DND-41 (cell line): ENCODE measurements at regions not wholly inside any gene's neighbourhood (a gene's known extent, or its start where the extent isn't known, plus 50 kb on each side); places are given as distances from the start of the nearest gene placed in this dataset.

Experiments used
- ATAC-seq: fragments of 200-7000 bp; cut with Tn5 transposase; 3 replicates; pipeline ENCODE4 v1.9.1; 2021; ENCODE audit warnings: low read depth; ENCODE audit not compliant: insufficient read depth
- DNase-seq: peaks from one replicate; pipeline ENCODE4 v3.0.0-alpha.2; 2020
- H2AFZ ChIP-seq: 2 replicates; pipeline ENCODE4 v1.6.0; 2012; ENCODE audit warnings: low read depth, low read length
- H3K27ac ChIP-seq: 2 replicates; pipeline ENCODE4 v1.5.1; 2012; ENCODE audit warnings: low read length, inconsistent platforms
- H3K27me3 ChIP-seq: fragments of 200-600 bp; sonication (generic); 2 replicates; pipeline ENCODE4 v1.6.0; 2012; ENCODE audit warnings: low read length, mild to moderate bottlenecking, inconsistent platforms; ENCODE audit not compliant: insufficient read depth, poor library complexity
- H3K36me3 ChIP-seq: 2 replicates; pipeline ENCODE4 v1.5.1; 2012; ENCODE audit warnings: low read length, inconsistent platforms; ENCODE audit not compliant: insufficient read depth
- H3K4me1 ChIP-seq: 2 replicates; pipeline ENCODE4 v1.5.1; 2012; ENCODE audit warnings: mild to moderate bottlenecking, low read length; ENCODE audit not compliant: insufficient read depth
- H3K4me2 ChIP-seq: 2 replicates; pipeline ENCODE4 v1.6.0; 2012; ENCODE audit warnings: mild to moderate bottlenecking, moderate library complexity, low read length, inconsistent platforms; ENCODE audit not compliant: insufficient read depth
- H3K4me3 ChIP-seq, 2 experiments: fragments of 200-600 bp in 1 of 2; shearing (Covaris generic) in 1 of 2; 2 replicates each; pipeline ENCODE4 v1.5.1; 2012 to 2016; ENCODE audit warnings: inconsistent platforms in 2 of 2, low read length in 2 of 2, mild to moderate bottlenecking in 2 of 2, low read depth in 1 of 2, moderate library complexity in 1 of 2
- H3K79me2 ChIP-seq: 2 replicates; pipeline ENCODE4 v1.6.0; 2012; ENCODE audit warnings: low read length, inconsistent platforms; ENCODE audit not compliant: insufficient read depth
- H3K9ac ChIP-seq: 2 replicates; pipeline ENCODE4 v1.6.0; 2012; ENCODE audit warnings: low read depth, mild to moderate bottlenecking, inconsistent platforms, low read length, moderate library complexity
- H3K9me3 ChIP-seq: 2 replicates; pipeline ENCODE4 v1.5.1; 2012; ENCODE audit warnings: low read length, moderate library complexity, mild to moderate bottlenecking, inconsistent platforms; ENCODE audit not compliant: insufficient read depth, severe bottlenecking
- H4K20me1 ChIP-seq: 2 replicates; pipeline ENCODE4 v1.6.0; 2012; ENCODE audit warnings: low read length; ENCODE audit not compliant: insufficient read depth
- CTCF ChIP-seq: IDR thresholded peaks from 2 replicates; pipeline ENCODE4 v1.5.1; 2012; ENCODE audit warnings: borderline replicate concordance, low read length, moderate library complexity, mild to moderate bottlenecking; ENCODE audit not compliant: poor library complexity, severe bottlenecking; ENCODE audit errors: extremely low read depth
- EZH2 ChIP-seq: IDR thresholded peaks from 3 replicates; pipeline ENCODE4 v1.6.1; 2012; ENCODE audit warnings: borderline replicate concordance, low read depth, mild to moderate bottlenecking, moderate library complexity, low read length, inconsistent platforms; ENCODE audit not compliant: severe bottlenecking

DNA sequence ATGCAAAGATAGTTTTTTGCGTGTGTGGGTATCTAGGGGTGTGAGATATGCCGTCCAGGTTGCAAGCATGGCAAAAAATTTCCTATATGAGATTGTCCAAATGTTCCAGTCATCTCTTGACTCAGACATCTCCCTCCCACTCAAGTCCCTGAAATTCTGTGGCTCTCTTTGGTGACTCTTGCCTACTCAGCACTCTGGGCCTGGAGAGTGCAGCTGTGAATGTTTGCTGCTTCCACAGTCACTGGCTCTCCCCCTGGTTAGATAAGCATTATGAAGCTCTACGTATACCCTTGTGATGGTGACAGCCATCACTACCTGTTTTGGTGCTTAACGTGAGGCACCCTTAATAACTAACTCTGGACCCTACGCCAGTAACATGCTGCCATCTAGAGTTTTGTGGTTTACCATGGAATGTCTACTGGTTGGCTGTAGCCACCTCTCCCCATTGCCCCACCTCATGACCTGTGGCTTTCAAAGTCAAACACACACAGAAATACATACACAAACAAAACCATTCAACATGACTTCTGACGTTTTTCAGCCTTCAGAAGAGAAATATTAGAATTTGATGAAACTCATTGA is 621.9 kb upstream of the CITED2 start:
- no peak overlapping the region for H3K9ac ChIP-seq
- H3K36me3 ChIP-seq, result no peaks in the 10 kb centered on the region
- no peaks in the 10 kb centered on the region for H3K79me2 ChIP-seq
- no peak overlapping the region for H2AFZ ChIP-seq
- ATAC-seq (no peak), DNase-seq (no peak)
- H3K27ac ChIP-seq, result no peak overlapping the region
- no peaks in the 10 kb centered on the region for H3K4me1 ChIP-seq
- H3K9me3 ChIP-seq, result no peaks in the 10 kb centered on the region
- TF ChIP-seq EZH2, result no peak
- TF ChIP-seq CTCF, result no peak
- H3K27me3 ChIP-seq, result no peaks in the 10 kb centered on the region
- no peak overlapping the region for H3K4me3 ChIP-seq
- H3K4me2 ChIP-seq, result no peak overlapping the region
- no peaks in the 10 kb centered on the region for H4K20me1 ChIP-seq

DNA sequence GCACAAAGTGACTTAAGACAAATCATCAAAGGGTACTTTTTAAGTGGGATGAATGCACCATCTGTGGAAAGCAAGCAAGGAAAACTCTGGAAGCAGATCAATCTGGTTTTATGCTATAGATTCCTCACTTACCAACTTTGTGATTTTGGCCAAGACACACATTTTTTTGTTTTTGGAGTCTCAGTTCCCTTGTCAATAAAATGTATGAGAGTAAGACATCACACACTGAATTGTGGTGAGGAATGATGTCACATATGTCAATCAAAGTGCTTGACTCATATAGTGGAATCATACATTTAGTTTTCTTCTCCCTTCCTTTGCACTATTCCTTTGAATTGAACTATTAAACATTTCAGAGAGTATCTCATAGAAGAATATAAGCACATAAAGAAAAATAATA is 620.5 kb upstream of the CITED2 start:
- no peak overlapping the region for H3K9ac ChIP-seq
- no peaks in the 10 kb centered on the region for H3K36me3 ChIP-seq
- no peak for TF ChIP-seq CTCF
- no peak for TF ChIP-seq EZH2

DNA sequence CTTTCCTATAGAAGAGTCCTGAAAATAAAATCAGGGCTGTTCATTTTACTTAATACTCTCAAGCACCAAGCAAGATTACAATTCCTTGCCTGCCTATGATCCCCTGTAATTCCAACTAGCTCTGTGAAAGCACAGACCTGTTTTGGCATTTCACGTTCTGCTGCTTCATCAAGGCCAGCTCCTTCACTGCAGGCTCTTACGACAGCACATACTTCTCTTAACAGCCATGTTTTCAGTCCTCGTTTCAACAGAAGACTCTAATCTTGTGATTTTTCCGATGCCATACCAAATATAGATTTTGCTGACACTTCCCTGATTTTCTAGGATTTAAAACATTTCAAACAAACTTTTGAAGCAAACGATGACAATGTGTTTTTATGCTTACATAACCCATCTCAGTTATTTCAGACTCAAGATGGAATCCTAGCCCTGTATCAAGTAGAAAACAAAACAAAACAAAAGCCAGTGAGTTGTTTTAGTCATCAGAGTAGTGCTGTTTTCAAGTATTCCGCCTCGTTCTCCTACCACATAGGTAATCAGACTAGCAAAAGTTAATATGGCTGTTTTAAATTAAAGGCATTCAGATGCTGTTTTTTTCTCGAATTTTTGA is 616.5 kb upstream of the CITED2 start:
- ATAC-seq, result no peak
- H3K4me2 ChIP-seq, result no peak overlapping the region
- H3K36me3 ChIP-seq, result no peaks in the 10 kb centered on the region
- no peaks in the 10 kb centered on the region for H3K79me2 ChIP-seq
- no peaks in the 10 kb centered on the region for H3K27me3 ChIP-seq
- no peak overlapping the region for H3K9ac ChIP-seq
- no peaks in the 10 kb centered on the region for H4K20me1 ChIP-seq
- no peak overlapping the region for H3K4me3 ChIP-seq
- no peak overlapping the region for H3K27ac ChIP-seq
- H3K4me1 ChIP-seq, result no peaks in the 10 kb centered on the region
- H2AFZ ChIP-seq, result no peak overlapping the region
- TF ChIP-seq CTCF (no peak), EZH2 (no peak)
- DNase-seq, result no peak
- H3K9me3 ChIP-seq, result no peaks in the 10 kb centered on the region

More for the DNA sequence above, 620.5 kb upstream of the CITED2 start:
- Histone ChIP-seq H3K9me3 (no peaks in the 10 kb centered on the region), H3K27me3 (no peaks in the 10 kb centered on the region), H3K4me1 (no peaks in the 10 kb centered on the region), H4K20me1 (no peaks in the 10 kb centered on the region), H2AFZ (no peak overlapping the region), H3K4me3 (no peak overlapping the region), H3K4me2 (no peak overlapping the region), H3K27ac (no peak overlapping the region), H3K79me2 (no peaks in the 10 kb centered on the region)
- ATAC-seq (no peak), DNase-seq (no peak)

DNA sequence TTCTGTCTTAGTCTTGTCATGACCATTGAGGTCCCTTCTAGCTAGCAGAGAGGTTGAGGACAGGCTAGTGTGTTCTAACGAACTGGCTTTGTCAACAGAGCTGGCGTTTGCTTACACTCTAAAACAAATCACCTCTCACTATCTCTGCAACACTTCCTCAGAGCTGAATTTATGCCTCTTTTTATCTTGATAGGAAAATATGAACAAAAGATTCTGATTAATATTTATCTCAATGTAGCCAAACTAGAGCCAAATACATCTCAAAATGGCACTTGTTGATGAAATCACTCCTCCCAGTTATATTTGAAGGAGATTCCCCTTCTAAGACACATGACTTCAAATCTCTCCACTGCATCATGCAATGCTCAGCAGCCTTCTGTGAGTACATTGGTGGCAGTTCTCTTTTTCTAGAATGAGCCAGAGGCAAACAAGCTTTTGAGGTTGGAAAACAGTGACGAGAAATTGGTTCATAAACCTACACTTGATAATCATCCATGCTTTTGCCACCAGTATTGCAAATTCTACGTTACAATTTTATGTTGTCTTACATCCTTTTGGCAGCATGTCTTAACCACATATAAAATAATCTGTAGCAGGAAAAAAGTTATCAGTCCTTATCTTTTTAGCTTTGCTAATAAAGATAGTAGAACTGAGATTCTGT is 615.7 kb upstream of the CITED2 start:
- TF ChIP-seq EZH2, result no peak
- no peak for TF ChIP-seq CTCF
- no peaks in the 10 kb centered on the region for H3K4me1 ChIP-seq
- no peak overlapping the region for H3K9ac ChIP-seq
- ATAC-seq (no peak), DNase-seq (no peak)
- no peak overlapping the region for H3K27ac ChIP-seq
- no peak overlapping the region for H3K4me3 ChIP-seq
- H3K9me3 ChIP-seq, result no peaks in the 10 kb centered on the region
- H3K79me2 ChIP-seq, result no peaks in the 10 kb centered on the region
- H3K36me3 ChIP-seq, result no peaks in the 10 kb centered on the region
- H3K4me2 ChIP-seq, result no peak overlapping the region
- no peaks in the 10 kb centered on the region for H4K20me1 ChIP-seq
- H2AFZ ChIP-seq, result no peak overlapping the region
- no peaks in the 10 kb centered on the region for H3K27me3 ChIP-seq
